Amniotic epithelial cell (primary cell): ENCODE measurements at regions not wholly inside any gene's neighbourhood (a gene's known extent, or its start where the extent isn't known, plus 50 kb on each side); places are given as distances from the start of the nearest gene placed in this dataset.

Experiments used
- DNase-seq: peaks from one replicate; pipeline ENCODE4 v3.0.0-alpha.2; 2010; ENCODE audit warnings: low read depth

DNA sequence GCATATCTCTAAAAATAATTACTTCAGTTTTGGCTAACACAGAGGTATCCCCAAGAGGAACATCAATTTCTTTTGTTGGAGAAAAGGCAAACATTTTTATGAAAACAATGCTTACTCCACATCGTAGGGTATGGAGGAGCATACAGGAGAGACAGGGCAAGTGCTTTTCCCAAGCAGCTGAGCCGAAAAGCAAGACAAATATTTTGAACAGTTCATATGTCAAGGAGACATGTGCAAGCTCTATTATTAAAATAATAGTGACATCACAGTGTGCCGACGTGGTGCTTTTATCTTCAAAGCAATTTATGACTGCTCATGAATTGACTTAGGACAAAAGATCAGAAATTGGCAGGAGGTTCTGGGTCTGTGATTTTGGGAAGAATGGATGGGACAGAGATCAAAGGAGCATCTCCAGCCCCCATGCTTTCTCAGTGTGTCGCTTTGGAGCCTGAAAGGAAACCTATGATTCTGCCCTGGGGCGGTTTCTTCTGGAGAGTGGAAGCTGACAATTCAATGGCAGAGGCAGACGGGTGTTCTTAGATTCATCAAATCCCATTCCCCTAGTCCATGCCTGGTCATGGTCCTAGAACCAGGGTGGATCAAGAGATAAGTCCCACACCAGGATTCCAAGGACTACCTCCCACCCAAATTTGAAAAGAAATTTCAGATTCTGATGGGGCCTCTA, 97.1 kb downstream of the JCAD start:
- no peak for DNase-seq

GRCh38 chr10:29961351-29961750, 98.0 kb downstream of the JCAD start:
- no peak for DNase-seq

DNA sequence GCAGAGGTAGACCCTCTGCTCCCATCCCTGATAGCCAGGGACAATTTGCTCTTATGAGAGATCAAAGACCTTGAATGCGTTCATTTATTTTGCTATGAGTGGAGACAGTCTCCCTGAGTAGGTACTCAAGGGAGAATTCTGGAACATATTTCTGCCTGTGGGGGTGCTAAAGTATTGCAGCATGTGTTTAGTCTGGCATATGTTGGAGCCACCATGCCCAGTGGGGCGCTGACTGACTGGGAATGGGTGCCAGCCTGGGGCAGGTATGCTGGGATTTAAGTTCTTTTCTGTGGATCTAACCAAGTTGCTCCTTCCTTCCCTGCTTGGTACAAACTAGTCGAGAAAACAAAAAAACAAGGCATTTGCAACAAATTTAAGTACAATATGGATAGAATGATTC, 99.1 kb downstream of the JCAD start:
- DNase-seq = no peak

- DNase-seq = no peak
Observed at GRCh38 chr10:29959586-29959985, 99.8 kb downstream of the JCAD start.

DNA sequence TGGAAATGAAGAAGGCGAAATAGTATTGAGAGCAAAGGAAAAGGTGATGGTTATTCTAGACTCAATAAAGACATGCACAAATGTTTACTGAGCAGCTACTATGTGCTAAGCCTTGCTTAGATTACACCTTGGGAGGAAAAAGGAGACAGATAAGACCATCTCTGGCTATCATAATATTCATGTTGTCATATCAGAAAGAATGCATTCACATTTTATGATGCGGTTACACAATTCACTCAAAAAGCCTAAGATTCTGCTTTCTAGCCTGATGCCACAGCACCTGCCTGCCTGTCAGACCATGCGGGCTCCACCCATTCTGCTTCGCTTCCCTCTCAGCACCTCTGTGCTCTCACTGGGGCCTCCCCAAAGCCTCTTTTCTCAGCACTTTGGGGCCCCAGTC, 100.9 kb downstream of the JCAD start:
- DNase-seq = peak; percentile 83

DNA sequence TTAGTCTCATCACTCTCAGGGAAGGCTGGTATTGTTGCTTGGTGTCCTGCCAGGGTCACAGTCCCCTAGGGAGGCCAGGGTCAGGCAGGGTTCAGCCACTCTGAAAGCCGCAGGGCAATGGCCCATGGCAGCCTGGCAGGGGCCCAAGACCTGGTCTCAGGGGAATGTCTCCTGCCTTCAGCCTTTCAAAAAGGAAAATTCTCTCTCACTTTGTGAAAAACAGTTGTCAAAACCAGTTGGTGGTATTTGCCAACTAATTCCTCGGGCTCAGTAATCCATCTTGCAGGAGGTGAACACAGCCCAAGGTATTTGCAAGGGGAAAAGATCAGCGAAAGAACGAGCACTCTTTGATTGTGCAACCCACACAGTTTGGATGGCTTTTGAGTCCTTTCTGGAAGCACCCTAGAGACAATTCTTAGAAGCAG, 101.5 kb downstream of the JCAD start:
- peak; percentile 83 for DNase-seq

DNA sequence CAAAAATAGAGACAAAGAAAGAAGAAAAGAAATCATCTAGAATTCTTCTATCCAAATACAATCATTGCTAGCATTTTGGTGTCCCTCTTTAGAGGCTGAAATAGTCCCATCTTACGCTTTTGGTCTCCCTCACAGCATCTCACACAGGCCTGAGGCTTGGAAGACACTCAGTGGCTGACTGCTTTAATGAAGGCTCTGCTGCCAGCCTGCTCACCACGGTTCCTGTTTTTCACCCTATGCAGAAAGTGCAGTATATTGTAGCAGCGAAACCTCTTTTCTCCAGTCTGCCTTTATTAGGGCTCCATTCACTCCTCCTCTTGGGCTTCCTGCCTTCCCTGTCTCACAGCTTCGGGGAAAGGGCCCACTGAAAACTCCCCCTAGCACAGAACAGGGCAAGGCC, 102.2 kb downstream of the JCAD start:
- no peak for DNase-seq

DNA sequence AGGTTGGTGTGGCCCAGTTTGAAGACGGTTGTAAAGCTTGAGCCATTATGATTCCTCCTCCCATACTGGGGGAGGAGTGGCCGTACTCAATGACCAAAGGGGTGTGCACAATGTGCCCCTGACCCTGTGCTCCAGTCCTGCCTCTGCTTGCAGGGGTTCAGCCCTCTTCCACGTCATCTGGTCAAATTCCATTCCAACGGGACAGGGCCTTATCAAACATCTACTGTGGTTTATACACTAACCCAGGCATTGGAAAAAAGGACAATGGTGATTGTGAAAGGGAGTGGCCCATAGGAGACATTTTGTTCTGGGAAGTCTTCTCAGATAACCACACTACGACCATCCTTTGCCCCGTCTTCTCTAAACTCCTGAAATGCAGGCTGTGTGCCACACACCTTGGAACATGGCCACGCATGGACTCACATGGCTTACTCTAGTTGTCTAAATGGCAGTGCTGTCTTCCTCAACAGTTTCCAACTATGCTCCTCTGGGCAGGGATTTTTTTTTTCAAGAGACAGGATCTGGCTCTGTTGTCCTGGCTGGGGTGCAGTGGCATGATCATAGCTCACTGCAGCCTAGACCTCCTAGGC, 103.0 kb downstream of the JCAD start:
- peak; percentile 73 for DNase-seq

DNA sequence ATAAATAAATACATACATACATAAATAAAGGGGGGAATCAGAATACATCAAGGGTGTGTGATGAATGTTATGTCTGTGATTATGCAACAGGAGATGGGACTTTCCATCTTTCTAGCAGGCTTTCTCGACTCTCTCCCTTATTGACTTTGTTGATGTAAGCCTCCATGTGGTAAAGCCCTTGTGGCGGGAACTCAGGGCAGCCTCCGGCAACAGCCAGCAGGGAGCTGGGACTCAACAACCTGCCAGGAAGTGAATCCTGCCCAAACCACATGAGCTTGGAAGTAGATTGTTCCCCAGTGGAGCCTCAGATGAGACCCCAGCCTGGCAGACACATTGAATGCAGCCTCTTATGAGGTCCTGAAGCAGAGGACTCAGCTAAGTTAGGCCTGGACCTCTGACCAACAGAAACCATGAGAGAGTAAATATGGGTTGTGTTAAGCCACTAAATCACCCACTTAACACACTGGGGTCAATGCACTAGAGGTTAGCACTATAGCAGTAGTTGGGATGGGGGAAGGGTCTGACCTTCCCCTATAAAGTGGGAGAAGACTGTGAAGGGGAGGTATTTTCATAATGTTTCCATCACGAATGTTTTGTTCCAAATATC, 104.0 kb downstream of the JCAD start:
- peak; percentile 66 for DNase-seq

DNA sequence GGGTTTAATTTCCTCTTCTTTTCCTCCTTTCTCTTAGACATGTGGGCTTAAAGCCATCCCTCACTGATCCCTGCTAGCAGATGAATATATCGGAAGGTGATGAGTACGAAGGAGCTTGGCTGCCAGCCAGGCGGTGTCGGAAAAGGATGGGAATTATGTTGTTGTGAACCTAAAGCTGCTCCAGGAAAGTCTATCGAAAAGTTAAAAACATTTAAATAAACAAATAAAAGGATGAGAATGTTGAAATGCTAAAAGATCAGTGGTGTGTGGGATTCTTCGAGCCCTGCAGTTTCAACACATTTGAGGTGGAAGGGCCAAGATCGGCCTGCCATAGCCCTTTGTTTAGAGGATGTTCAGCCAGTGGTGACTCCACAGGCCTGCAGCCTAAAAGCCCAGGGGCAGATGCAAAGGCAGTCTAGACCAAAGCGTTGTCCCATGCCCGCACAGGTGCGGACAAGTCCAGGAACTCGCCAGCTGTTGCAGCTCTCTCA, 107.9 kb downstream of the JCAD start:
- DNase-seq = peak; percentile 88

- peak; percentile 81 for DNase-seq
Observed at GRCh38 chr10:29950391-29950790, 109.0 kb downstream of the JCAD start.

GRCh38 chr10:29949411-29950011, 109.9 kb downstream of the JCAD start:
- peak; percentile 98 for DNase-seq

- DNase-seq = no peak
Observed at GRCh38 chr10:29948881-29949355, 110.5 kb downstream of the JCAD start.

GRCh38 chr10:29947701-29948060, 111.7 kb downstream of the JCAD start:
- peak; percentile 20 for DNase-seq

- peak; percentile 94 for DNase-seq
Observed at GRCh38 chr10:29946953-29947700, 112.3 kb downstream of the JCAD start.

DNA sequence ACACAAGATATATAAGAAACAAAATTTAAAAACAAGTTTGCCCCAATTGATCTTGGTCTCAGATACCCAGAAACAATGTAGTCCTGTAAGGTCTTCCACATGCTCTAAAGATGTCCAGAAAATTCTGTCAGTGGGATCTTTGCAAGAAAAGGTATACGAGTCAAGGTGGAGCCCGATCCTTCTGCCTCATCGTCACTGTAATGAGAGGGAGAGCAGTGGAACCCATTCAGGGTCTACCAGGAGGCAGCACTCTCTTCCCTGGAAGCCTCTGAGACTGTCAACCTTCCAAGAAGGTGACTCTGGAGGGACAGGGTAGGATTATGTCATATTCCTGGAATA, 112.8 kb downstream of the JCAD start:
- DNase-seq = no peak

- DNase-seq = no peak
Observed at GRCh38 chr10:29941476-29941875, 117.9 kb downstream of the JCAD start.

DNA sequence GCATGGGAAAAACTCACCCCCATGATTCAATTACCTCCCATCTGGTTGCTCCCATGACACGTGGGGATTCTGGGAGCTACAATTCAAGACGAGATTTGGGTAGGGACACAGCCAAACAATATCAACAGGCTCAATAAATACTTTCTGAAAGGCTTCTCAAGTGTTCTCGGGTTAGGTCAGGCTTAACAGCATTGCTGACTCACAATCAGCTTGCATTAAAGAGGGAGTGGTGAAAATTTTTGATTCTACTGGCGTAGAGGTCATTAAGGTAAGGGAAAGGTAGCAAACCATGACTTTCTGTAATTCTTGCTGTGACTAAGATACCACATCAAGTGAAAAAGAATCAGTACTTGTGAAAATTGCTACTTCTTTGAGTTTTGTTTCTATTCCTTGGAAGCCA, 126.4 kb downstream of the JCAD start:
- DNase-seq = no peak

- no peak for DNase-seq
Observed at GRCh38 chr10:29931833-29932232, 127.6 kb downstream of the JCAD start.

DNA sequence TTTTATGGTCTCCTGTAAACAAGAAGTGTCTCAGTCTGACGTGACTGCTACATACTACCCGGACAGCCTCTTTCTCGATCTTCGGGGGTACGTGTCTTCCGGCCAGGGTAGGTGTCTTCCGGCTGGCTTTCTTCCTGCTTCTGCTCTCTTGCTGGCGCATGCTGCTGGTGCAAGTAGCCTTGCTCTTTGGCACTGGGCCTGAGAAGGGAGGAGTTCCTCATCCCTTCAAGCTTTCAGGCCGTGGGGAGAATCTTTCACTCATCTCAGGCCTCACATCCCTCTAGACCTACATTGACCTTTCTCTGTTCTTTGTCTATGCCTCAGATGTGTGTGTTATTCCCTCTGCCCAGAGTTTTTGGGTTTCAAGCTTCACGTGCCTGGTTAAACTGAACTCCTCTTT, 130.4 kb downstream of the JCAD start:
- no peak for DNase-seq

DNA sequence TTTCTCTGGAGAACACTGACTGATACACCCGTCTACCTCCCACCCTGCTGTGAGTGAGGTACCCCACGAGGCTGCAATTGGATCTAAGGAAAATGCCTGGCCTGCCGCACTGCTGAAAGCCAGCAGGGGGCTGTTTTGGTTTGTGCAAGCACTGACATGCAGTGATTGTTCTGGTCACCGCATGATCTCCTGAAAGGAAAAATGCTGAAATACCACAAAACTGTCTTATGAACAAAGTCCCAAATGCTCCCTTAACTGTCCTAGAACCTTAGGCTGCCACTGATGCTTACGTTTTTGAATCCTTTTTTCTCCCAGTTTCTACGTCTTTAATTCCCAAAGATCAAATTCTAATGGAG, 132.7 kb downstream of the JCAD start:
- peak; percentile 72 for DNase-seq
